Neural cell (in vitro differentiated cells): ENCODE measurements at regions not wholly inside any gene's neighbourhood (a gene's known extent, or its start where the extent isn't known, plus 50 kb on each side); places are given as distances from the start of the nearest gene placed in this dataset.

Experiments used
- H2AFZ ChIP-seq: fragments of 200-600, 300-800 bp; sonication (generic), shearing (Covaris generic); 2 replicates; pipeline ENCODE4 v1.6.0; 2014; ENCODE audit warnings: low read depth, mild to moderate bottlenecking, antibody characterized with exemption, low read length, moderate library complexity
- H3F3A ChIP-seq: fragments of 200-600 bp; shearing (Covaris generic); 2 replicates; pipeline ENCODE4 v1.6.1; 2016; ENCODE audit warnings: mild to moderate bottlenecking, moderate library complexity, mixed read lengths, antibody characterized with exemption, low read length; ENCODE audit not compliant: insufficient read depth, poor library complexity, severe bottlenecking
- H3K27ac ChIP-seq: fragments of 200-600, 300-800 bp; sonication (generic), shearing (Covaris generic); 2 replicates; pipeline ENCODE4 v1.5.1; 2014; ENCODE audit warnings: mild to moderate bottlenecking, low read length, moderate library complexity
- H3K27me3 ChIP-seq: fragments of 300-800, 200-600 bp; sonication (generic), shearing (Covaris generic); 2 replicates; pipeline ENCODE4 v1.6.0; 2014; ENCODE audit warnings: mild to moderate bottlenecking, low read depth, low read length, moderate library complexity; ENCODE audit not compliant: insufficient read depth
- H3K36me3 ChIP-seq: fragments of 300-800, 200-600 bp; sonication (generic), shearing (Covaris generic); 2 replicates; pipeline ENCODE4 v1.5.1; 2014; ENCODE audit warnings: mild to moderate bottlenecking, antibody characterized with exemption, low read length, moderate library complexity; ENCODE audit not compliant: insufficient read depth
- H3K4me2 ChIP-seq: fragments of 300-800, 200-600 bp; sonication (generic), shearing (Covaris generic); 2 replicates; pipeline ENCODE4 v1.6.0; 2014; ENCODE audit warnings: mild to moderate bottlenecking, low read length
- H3K4me3 ChIP-seq: fragments of 300-800, 200-600 bp; sonication (generic), shearing (Covaris generic); 2 replicates; pipeline ENCODE4 v1.5.1; 2014; ENCODE audit warnings: mild to moderate bottlenecking, low read length, moderate library complexity
- H3K79me2 ChIP-seq: fragments of 200-600 bp; shearing (Covaris generic); replicated peaks from 2 replicates; pipeline ENCODE4 v1.6.0; 2014; ENCODE audit warnings: mild to moderate bottlenecking, low read length, moderate library complexity; ENCODE audit not compliant: insufficient read depth
- H3K9ac ChIP-seq: fragments of 300-800, 200-600 bp; sonication (generic), shearing (Covaris generic); 2 replicates; pipeline ENCODE4 v1.6.1; 2016; ENCODE audit warnings: mild to moderate bottlenecking, low read length, mixed read lengths
- H3K9me2 ChIP-seq: fragments of 200-600 bp; shearing (Covaris generic); 2 replicates; pipeline ENCODE4 v1.6.1; 2016; ENCODE audit warnings: mild to moderate bottlenecking, low read length, mixed read lengths; ENCODE audit not compliant: insufficient read depth
- H3K9me3 ChIP-seq: fragments of 200-600, 300-800 bp; sonication (generic), shearing (Covaris generic); 2 replicates; pipeline ENCODE4 v1.6.1; 2016; ENCODE audit warnings: mild to moderate bottlenecking, mixed run types, low read length, moderate library complexity, mixed read lengths
- H4K20me1 ChIP-seq: fragments of 200-600 bp; shearing (Covaris generic); 2 replicates; pipeline ENCODE4 v1.6.1; 2016; ENCODE audit warnings: mild to moderate bottlenecking, mixed run types; ENCODE audit not compliant: insufficient read depth
- CTCF ChIP-seq: fragments of 450-650 bp; IDR thresholded peaks from 2 replicates; pipeline ENCODE4 v1.5.1; 2014; ENCODE audit warnings: antibody characterized with exemption, mild to moderate bottlenecking, moderate library complexity; ENCODE audit not compliant: poor library complexity, severe bottlenecking
- EP300 ChIP-seq: fragments of 450-650 bp; conservative IDR thresholded peaks from 2 replicates; pipeline ENCODE4 v1.6.1; 2014; ENCODE audit warnings: antibody characterized with exemption, mild to moderate bottlenecking, moderate library complexity; ENCODE audit not compliant: poor library complexity, severe bottlenecking
- EZH2 ChIP-seq: fragments of 200-600, 300-800 bp; shearing (Covaris generic), sonication (generic); IDR thresholded peaks from 2 replicates; pipeline ENCODE4 v1.6.1; 2014; ENCODE audit warnings: antibody characterized with exemption, low read length, borderline replicate concordance, mild to moderate bottlenecking; ENCODE audit not compliant: insufficient read depth, poor library complexity, severe bottlenecking
- MXI1 ChIP-seq: fragments of 450-650 bp; conservative IDR thresholded peaks from 2 replicates; pipeline ENCODE4 v1.6.1; 2014; ENCODE audit warnings: antibody characterized with exemption, mild to moderate bottlenecking; ENCODE audit not compliant: poor library complexity, severe bottlenecking
- POLR2AphosphoS5 ChIP-seq: IDR thresholded peaks from 2 replicates; pipeline ENCODE4 v1.6.1; 2012
- RAD21 ChIP-seq: fragments of 450-650 bp; conservative IDR thresholded peaks from 2 replicates; pipeline ENCODE4 v1.6.1; 2014; ENCODE audit warnings: antibody characterized with exemption, mild to moderate bottlenecking, moderate library complexity
- REST ChIP-seq: IDR thresholded peaks from 2 replicates; pipeline ENCODE4 v1.6.1; 2012; ENCODE audit warnings: borderline replicate concordance
- SMC3 ChIP-seq: fragments of 450-650 bp; conservative IDR thresholded peaks from 2 replicates; pipeline ENCODE4 v1.6.1; 2014; ENCODE audit warnings: antibody characterized with exemption, mild to moderate bottlenecking, moderate library complexity; ENCODE audit not compliant: poor library complexity
- TAF1 ChIP-seq: IDR thresholded peaks from 2 replicates; pipeline ENCODE4 v1.6.1; 2012; ENCODE audit warnings: low read depth

DNA sequence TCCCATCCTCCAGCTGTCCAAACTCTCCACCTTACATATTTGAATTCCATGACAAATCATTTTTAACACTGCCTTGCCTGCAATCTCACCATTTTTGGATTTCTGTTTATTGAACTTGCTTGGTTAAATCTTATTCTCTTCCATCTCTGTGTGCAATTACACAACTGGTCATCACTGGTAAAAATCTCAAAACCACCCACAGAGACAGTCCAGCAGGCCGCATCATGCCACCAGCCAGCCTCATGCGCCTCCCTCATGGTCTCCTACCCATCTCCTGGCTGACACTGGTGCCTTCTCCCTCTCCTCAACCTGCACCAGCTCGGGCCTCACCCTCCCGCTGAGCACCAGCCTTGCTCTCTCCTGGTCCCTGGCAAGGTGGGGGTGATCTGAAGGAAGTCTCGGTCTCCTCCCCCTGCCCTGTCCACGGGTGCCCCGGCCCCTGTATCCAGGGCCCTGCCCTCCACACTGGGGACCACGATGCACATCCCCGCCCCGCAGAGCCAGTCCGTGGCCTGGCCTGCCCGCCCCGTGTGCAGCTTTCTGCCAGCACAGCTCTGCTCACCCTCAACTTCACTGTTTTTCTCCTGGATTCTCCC, 92.0 kb downstream of the THBS2 start:
- Histone ChIP-seq H4K20me1 (no peaks in the 10 kb centered on the region), H3K9me3 (no peaks in the 10 kb centered on the region), H3F3A (no peaks in the 10 kb centered on the region), H3K4me3 (no peak overlapping the region), H3K9ac (no peak overlapping the region), H3K36me3 (no peaks in the 10 kb centered on the region), H2AFZ (no peak overlapping the region), H3K9me2 (no peaks in the 10 kb centered on the region), H3K79me2 (no peaks in the 10 kb centered on the region), H3K4me2 (no peak overlapping the region), H3K27me3 (no peaks in the 10 kb centered on the region), H3K27ac (no peak overlapping the region)
- TF ChIP-seq SMC3 = no peak
- no peak for TF ChIP-seq RAD21
- TF ChIP-seq EP300 = no peak
- no peak for TF ChIP-seq MXI1
- TF ChIP-seq EZH2 = no peak
- no peak for TF ChIP-seq REST
- no peak for TF ChIP-seq POLR2AphosphoS5
- no peak for TF ChIP-seq TAF1
- TF ChIP-seq CTCF = no peak

DNA sequence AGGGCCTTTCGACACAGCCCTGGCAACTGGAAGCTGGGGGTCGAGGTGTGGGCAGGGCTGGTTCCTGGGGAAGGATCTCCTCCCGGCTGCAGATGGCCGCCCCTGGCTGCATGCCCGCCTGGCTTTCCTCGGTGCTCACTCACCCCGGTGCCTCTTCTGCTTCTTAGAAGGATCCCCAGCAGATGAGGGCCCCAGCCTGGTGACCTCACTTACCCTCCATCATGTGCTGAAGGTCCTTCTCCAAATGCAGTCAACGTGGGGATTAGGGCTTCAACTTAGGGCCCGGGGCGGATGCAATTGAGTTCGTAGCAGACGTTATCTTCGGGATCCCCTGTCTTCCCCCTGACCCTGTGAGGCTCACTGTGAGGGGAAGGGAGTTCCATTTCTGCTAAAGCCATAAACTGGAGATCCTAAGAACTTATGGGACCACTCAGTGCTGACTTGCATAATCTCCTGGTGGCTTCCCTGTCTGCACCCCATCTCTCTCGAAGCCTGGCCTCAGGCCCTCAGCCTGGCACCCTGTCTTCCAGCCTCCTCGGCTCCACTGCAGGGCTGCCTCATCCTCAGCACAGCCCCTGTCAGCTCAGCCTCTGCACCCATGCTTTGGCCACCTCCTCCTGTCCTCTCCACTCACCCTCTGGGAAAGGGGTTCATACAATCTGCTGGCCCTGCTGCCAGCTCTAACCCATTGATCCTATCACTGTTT, 92.6 kb downstream of the THBS2 start:
- no peaks in the 10 kb centered on the region for H3K36me3 ChIP-seq
- H3K9me3 ChIP-seq = no peaks in the 10 kb centered on the region
- no peak overlapping the region for H3K4me2 ChIP-seq
- no peak overlapping the region for H3K4me3 ChIP-seq
- H3F3A ChIP-seq = no peaks in the 10 kb centered on the region
- no peaks in the 10 kb centered on the region for H3K9me2 ChIP-seq
- H3K27me3 ChIP-seq = no peaks in the 10 kb centered on the region
- no peak overlapping the region for H3K27ac ChIP-seq
- H3K79me2 ChIP-seq = no peaks in the 10 kb centered on the region
- H4K20me1 ChIP-seq = no peaks in the 10 kb centered on the region
- no peak for TF ChIP-seq RAD21
- TF ChIP-seq REST = no peak
- TF ChIP-seq CTCF = no peak
- TF ChIP-seq TAF1 = no peak
- no peak for TF ChIP-seq POLR2AphosphoS5
- no peak for TF ChIP-seq SMC3
- TF ChIP-seq EZH2 = no peak
- TF ChIP-seq MXI1 = no peak
- TF ChIP-seq EP300 = no peak
- H2AFZ ChIP-seq = no peak overlapping the region
- H3K9ac ChIP-seq = no peak overlapping the region
